ENCODE measurements at regions not wholly inside any gene's neighbourhood (a gene's known extent, or its start where the extent isn't known, plus 50 kb on each side); places are given as distances from the start of the nearest gene placed in this dataset.
"Not testable (repeated sequence)": the region's sequence is repeated elsewhere in the genome, so short reads cannot be mapped to it uniquely, and the experiment has no call there.

DNA sequence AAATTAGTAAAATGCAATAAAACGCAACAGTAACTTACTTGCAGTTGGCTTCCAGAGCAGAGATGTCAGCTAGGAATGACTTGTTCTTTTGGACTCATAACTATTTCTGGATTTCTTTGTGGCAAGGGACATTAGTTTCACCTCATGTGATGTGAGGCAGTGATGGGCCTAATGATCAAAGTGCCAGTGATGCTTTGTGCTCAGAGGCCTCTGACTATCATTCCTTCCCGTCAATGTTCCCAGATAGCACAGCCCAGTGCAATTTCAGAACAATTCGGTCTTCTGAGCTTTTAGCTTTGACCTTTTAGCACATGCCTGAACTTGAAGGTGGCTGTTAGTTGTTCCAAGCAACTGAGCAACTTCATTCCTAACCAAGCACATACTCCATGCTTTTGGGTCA, 596.8 kb downstream of the TFAP2B start:
- no peak for FAIRE-seq

DNA sequence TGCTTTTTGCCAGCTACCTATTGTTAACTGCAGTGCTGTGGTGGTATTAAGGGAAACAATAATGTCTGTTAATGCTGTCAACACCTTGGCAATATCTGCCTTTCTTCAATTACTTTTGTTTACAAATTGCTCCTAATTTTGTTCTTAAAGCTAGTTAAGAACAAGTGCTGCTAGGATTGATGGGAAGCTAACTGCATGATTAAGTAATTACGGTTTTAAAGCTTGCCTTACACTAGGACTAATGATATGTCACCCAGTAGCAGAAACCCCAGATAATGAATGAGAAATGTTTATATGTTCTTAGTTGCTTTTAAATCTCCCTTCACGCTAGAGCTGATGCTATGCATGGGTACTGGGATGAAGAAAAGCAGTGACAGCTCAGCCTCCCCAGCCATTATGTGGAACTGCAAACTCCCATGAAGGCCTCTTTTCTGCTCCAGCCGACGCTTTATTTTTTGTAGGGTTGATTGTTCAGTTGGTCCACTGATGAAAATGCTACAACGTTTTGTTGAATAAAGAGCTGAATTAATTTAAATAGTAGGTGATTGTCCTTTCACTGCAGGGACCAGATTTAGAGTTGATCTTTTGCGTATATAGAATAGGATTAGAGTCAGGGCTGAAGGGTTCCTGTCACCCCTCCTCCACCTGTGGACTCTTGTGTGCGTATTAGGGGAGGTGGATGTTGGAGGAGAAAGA, 610.5 kb downstream of the TFAP2B start:
- FAIRE-seq = no peak

DNA sequence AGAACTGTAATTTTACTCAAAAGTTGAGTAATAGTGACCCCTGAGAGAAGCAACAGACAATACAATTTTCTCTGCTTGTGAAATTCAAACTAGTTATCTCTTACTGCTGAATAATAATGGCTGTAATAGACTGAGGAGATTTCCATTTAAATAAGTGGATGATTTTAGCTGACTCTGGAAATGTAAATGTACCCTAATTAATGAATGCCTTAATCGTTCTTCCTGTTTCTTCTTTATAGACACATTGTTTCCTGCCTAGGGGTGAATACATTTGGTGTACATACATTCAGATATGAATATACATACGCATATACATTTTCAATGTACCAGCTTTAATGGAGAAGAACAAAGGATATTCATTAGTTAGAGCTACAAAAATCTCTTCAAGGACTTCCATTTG, 611.9 kb downstream of the TFAP2B start:
- FAIRE-seq = no peak

DNA sequence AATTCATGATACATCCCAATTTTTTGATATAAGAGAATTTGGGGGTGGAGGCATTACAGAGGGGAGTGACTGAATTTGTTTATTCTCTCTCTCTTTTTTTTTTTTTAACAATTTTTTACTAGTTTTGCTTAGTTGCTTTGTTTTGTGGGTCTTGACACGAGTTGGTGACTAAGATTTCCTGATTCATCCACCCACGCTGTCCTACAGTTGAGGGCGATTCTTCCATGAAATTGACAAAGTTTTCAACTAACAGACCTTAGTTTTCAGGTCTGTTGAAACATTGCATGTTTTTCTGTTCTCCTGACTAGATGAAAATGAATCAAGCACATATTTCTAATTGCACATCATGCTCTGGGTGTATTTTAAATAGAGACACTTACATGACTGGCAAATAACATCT, 613.8 kb downstream of the TFAP2B start:
- FAIRE-seq = no peak

DNA sequence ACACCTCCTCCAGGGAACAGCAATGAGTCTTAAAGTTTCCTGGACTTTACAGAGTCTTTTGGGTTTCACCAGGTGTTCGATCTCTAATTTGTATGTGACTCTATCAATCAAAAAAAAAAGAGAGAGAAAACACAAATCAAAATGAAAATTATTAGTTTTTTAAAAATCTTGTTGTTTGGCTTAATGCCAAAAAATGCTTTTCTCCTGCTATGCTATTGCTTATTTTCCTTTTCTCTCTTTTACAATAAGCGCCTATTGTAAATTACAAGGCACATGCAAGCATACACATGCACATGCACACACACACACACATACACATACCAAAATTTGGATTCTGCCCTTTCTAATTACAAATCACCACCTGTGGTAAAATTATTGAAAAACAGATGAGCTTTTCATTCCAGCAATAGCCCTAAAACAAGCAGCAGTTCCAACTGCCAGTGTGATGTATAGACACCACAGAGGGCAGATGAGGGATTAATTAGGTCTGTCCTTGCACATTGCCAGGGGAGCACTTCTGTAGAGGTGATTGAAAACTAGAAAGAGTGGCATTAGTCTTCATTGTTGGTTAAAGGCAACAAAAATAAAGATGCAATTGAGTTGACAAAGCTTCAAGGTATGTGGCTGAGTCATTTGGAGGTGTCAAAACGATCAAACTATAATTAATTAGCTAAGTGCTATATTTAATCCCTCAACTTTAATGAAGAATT, 631.7 kb downstream of the TFAP2B start:
- FAIRE-seq = no peak

DNA sequence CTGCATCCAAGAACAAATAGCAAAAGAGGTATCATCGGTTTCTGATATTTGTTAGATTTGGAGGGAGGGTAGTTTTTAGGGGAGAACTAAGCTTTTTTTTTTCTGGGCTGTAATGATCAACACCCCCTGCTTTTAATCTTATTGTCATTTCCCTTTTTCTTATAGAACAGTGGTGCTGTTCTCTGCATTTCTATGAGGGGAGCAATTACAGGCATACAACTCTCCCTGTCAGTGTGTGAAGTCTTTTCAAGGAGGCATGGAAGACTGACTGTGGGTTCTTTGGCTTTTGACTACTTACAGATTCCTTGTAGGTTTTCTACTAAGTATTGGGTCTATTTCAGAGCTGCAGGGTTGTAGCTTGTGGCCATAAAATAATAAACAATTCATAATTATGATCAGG, 632.3 kb downstream of the TFAP2B start:
- FAIRE-seq = no peak

DNA sequence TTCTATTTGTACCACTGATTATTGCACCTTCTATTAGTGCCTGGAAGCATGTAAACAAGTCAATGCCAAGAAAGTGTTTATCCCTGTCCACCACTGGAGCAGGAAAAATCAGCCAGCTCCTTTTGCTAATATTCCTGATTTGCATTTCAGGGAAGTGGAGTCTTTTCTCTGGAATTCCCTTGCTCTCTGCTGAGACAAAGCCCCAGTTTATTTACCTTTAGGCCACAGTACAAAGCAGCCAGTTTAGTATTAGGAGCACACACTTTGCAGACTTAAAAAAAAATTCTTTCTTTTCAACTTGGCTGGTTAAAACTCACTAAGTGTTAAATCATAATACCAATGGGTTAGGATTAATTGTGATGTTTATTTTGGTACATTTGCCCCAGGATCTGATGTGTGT, 631.1 kb downstream of the PKHD1 start:
- no peak for FAIRE-seq

DNA sequence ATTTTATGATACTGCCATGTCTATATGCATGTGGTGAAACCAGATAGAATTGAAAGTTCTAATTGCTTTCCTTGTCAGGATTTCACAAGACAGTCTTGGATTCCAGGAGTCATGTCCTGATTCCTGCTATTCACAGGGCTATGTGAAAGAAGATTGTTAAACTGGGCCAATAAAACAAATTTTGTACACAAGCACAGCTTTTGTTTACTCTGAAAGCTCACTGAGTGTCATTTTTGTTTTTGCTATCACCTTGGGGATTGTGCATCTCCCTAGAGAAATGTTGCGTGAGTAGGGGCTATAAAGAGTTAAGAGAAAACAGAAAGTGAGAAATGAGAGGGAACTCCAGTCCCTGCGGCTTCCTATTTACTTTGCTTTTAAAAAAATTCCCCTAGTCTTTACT, 627.5 kb downstream of the PKHD1 start:
- no peak for FAIRE-seq

DNA sequence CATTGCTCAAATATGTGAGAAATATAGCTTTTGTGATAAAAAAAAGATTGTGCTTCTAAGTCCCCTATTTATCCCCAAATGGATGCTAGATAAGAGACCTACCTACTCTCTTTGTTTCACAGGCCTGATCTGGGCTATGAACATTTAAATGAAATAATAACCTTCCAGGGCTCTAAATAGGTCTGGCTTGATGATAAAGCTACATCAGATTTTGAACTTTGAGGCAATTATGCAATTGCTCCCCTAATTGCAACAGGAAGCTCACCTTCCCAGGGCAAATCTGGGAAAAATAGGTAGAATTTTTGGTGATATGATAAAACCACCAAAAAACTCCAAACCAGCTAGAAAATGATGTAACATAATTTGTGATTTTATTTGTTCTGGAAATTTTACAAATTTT, 624.5 kb downstream of the PKHD1 start:
- no peak for FAIRE-seq

DNA sequence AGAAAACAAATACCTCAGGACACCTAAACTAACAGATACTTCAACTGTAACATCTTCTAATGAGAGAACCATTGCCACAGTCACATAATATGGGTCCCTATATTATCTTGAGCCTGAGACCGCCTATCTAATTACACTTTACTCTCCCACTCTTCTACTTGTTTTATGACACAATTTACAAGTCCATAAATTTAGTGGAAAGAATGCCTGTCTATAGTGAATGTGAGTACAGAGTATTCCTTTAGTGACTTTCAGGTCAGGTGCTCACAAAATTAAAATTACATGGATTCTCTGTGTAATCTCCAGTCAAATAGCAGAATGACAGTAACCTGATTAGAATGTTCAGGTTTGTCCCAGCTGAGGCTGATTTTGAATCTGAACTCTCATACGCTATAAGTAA, 624.1 kb downstream of the PKHD1 start:
- no peak for FAIRE-seq

DNA sequence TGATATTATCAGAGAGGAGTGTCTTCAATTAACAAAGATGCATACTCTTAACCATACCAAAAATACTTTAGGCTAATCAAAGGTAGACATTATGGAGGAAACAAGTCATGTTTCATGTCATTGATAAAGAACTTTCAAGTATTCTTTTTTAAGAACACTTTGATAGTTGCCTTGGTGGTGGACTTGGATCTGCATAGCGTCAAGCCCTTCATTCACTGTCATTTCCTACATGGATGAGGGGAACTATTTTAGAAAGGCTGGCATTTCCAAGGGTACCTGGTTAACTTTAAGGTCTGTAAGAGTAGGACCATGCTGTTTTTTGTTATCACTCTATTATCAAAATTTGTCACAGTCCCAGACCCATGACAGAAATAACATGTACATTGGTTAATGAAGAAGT, 622.5 kb downstream of the PKHD1 start:
- FAIRE-seq = no peak

DNA sequence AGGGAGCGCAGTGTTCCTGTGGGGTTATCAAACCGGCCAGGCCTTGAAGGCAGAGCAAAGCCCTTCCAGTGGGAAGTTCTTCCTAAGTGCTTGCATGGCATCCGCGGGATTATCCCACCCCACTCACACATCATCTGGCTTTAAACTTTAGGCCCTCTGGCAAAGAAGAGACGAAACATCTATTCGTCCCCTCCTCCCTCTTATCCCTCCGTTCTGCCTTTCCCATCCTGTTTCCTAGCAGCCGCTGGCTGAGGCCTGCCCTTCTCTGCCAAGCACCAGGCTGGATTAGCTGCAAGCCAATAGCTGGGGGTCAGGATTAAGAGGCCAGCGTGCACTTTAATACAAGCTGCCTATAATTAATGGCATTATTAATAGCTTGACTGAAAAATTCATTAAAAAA, 621.0 kb downstream of the PKHD1 start:
- no peak for FAIRE-seq

DNA sequence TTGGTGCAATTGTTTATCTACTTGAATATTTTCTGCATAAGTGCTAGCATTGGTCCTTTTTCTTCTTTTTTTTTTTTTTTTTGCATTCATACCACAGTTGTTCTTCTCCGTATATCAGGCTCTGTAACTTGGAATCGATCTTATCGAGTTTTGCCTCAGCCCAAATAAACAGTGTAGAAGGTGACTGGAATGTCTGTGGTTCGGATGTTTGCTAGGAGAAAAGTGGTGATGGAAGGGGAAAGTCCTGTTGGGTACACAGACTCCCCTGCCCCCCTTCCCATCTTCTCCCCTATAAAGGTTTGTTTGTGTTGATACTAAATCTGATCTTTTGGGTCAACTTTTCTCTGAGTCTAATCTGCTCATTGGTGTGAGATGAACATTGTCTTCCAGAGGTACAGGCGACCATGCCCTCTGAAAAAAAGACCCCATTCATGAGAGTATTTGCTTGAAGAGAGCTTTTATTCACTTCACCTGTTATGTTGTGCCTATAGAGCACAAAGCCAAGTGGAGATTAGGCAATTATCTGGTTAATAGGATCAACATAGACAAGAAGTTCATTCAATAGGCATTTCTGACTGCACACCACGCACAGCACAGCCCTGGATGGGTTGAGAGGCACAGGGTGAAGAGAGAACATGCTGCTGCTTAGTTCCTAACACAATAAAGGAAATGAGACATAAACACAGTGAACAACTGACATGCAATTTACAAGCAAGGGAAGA, 620.0 kb downstream of the PKHD1 start:
- no peak for FAIRE-seq

DNA sequence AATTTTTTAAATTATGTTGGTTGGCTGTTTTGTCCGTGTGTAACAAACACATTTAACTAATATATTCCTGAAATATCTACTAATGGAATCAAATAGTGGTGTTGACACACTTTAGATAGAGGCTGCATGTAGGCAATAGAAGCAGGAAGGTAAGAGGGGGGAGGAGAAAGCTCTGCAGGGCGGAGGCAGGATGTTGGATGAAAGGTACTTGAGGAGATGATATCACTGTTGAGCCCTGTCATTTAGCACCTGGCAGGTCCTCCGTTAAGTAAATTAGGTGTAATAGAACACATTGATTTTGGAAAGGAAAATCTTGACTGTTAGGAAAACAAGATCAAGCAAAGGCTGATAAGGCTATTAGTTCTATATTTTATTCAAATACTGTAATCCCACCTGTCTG, 618.7 kb downstream of the PKHD1 start:
- no peak for FAIRE-seq

DNA sequence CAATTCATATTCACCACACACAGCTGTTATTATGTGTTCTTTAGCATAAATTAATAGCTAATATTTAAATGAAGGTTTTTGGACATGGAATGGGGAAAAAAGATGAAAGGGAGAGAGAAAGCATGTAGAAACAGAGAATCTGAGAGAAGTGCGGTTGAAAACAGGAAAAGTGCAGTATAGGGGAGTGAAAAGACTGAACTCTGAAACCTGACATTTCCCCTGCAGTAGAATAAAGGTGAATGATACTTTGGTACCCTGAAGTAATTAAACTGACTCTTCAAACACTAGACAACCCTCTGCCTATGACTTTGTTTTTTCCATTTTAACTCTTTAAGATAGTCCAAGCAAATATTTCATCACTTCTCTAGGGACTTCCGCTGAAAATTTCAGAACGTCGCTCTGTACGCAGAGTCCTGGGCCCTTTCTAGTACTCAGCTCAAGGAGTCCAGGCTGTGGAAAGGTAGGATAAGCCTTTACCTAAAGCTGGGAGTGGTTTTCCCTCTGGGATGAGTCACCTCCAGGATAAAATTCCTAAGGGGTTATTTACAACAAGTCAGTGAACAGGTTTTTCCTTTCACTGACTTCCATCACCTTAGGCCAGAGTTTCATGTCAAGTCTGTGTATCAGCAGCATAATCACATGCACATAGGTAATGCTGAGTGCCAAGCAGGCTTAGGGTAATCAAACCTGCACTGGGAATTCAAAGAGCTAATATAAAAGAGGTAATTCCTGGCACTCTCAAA, 614.5 kb downstream of the PKHD1 start:
- FAIRE-seq = no peak

DNA sequence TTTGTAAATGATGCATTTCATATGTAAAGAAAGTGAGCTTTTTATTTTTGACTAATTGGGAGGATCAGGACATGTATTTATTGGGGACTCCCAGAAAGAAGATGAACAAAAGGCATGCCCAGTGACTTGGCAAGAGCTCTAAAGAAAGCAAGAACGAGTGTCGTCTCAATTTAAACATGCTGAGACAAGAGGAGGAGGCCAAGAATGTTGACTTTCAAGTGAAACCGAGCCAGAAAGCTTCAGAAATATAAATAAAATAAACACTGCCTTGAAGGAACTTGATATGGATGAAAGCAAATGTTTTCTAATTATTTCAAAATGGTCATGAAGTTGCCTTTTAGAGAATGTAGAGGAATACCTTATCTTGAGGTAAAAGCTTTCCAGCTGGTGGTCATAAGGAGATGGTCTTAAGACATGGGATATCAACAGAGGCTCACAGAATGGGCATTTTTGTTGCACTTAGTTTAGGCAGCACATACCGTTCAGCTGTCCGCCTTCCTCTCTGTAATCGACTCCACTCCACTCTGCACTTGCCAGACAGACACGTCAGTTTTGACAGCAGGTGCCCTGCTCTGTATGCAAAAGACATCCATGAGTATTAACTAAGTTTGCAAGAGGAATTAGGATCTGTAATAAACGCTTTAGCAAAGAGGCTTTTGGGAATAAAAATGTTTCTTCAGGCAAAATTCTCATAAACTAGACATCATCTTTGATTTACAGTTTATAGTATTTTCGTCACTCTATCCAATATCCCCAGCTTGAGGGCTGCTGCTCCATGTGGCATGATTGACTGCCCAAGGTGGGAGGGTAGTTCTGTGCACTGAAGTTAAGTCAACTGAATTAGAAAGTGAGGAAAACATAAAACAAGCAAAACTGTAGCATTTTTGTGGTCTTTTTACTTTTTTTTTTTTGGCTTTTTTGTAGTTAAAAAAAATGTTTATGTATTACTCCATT, 613.1 kb downstream of the PKHD1 start:
- no peak for FAIRE-seq

DNA sequence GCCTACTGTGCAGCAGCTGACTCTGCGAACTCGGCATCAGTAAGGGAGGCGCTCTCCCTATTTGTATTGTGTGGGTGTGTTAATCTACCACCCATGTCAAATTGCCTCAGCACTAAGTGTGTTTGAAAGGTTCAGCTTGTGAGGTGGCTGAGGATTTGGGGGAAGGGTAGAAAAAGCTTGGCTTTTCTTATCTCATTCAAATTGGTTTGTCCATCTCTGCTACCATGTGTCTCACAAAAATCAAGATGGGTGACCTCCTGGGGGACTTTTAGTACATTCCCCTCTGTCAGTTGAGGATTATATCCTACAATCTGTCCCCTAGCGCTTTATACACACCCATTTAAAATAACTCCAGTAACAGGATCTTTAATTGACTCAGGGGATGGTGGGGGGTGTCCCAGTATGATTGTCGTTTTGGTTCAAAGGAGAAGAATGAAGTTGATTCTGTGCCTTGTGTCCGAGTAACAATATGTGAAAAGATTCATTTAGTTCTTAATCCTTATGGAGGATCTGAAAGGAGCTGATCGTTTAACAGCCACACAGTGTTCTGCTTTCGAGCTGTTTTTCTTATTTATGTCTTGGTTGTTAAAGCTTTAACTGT, 609.6 kb downstream of the PKHD1 start:
- FAIRE-seq = no peak

DNA sequence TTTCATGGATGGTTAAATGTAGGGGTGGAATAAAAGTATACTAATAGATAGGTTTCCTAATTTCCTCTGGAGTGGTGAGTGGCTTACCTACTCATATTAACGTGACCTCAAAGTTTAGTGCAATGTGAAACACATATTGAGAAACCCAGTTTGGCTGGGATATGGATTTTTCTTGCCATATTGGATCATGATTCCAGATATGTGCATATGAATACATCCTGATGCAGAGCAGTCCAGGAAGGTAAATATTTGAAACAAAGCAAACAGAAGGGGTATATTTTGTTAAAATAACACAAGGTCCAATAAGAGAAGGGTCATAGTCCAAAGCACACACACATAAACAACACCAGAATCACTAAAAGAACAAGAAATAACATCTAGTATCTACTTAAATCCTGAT, 608.1 kb downstream of the PKHD1 start:
- no peak for FAIRE-seq

DNA sequence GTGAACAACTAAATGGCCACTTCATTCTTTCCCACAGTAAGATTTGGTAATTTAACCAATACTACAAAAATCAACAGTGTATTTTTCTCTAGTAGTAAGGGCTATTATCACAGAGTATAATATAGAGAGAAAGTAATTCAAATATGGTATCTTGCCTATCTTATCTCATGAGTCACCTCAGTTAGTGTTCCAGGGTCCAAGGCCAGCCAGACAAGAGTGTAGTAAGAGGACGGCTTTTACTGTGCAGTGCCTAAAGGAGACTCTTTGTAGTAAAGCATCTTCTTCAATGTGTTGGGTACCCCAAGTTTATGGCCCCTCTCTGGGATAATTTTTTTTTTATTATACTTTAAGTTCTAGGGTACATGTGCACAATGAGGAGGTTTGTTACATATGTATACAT, 607.4 kb downstream of the PKHD1 start:
- no peak for FAIRE-seq

DNA sequence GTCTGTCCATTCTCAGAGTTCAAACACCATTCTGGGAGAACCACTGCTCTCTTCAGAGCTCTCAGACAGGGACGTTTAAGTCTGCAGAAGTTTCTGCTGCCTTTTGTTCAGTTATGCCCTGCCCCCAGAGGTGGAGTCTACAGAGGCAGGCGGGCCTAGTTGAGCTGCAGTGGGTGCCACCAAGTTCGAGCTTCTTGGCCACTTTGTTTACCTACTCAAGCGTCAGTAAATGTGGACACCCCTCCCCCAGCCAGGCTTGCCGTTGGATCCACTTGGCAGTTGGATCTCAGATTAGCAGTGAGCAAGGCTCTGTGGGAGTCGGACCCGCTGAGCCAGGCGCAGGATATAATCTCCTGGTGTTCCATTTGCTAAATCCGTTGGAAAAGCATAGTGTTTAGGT, 601.5 kb downstream of the PKHD1 start:
- not testable (repeated sequence) for FAIRE-seq

DNA sequence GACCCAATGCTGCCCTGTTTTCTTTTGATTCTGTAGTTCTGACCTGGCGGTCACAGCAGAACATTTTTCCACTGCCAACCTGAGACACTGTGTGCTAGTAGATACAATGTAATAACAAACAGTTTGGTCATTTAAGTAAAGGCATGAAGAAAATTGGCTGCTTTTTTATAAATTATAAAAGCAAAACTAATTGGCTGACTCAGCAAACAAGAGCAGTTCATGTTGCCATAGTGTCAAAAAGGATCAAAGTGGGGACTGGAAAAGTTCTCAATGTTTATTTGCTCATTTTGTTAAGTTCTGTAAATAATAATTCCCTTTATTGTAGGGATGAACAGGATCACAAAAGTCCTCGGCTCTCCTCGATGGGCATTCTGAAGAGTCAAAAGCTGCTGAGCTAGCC, 599.5 kb downstream of the PKHD1 start:
- no peak for FAIRE-seq

DNA sequence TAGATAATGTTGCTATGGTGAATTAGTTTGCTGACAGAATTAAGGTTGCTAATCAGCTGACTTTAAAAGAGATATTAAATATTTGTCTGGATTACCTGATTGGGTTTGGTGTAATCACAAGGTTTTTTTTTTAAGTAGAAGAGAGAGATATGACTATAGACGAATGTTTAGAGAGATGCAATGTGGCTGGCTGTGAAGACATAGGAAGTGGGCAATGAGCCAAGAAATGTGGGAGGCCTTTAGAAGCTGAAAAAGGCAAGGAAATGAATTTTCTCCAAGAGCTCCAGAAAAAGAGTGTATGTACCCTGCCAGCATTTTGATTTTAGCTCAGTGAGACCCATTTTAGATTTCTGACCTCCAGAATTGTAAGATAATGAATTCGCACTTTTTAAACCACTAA, 598.3 kb downstream of the PKHD1 start:
- FAIRE-seq = no peak

All from islet of Langerhans (tissue), 1 donor.